ENCODE measurements at regions not wholly inside any gene's neighbourhood (a gene's known extent, or its start where the extent isn't known, plus 50 kb on each side); places are given as distances from the start of the nearest gene placed in this dataset.

- TF ChIP-seq JUN (IDR thresholded peaks at IDR 0.05) (no peak), REST (IDR thresholded peaks at IDR 0.05) (no peak), EP300 (IDR thresholded peaks at IDR 0.05) (no peak), POLR2A (IDR thresholded peaks at IDR 0.05; ENCODE audit: low read length) (no peak), RCOR1 (IDR thresholded peaks at IDR 0.05; ENCODE audit: low read depth, low read length) (no peak), SMC3 (IDR thresholded peaks at IDR 0.05) (no peak)
- TF ChIP-seq, protein P1, sequence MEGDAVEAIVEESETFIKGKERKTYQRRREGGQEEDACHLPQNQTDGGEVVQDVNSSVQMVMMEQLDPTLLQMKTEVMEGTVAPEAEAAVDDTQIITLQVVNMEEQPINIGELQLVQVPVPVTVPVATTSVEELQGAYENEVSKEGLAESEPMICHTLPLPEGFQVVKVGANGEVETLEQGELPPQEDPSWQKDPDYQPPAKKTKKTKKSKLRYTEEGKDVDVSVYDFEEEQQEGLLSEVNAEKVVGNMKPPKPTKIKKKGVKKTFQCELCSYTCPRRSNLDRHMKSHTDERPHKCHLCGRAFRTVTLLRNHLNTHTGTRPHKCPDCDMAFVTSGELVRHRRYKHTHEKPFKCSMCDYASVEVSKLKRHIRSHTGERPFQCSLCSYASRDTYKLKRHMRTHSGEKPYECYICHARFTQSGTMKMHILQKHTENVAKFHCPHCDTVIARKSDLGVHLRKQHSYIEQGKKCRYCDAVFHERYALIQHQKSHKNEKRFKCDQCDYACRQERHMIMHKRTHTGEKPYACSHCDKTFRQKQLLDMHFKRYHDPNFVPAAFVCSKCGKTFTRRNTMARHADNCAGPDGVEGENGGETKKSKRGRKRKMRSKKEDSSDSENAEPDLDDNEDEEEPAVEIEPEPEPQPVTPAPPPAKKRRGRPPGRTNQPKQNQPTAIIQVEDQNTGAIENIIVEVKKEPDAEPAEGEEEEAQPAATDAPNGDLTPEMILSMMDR (IDR thresholded peaks at IDR 0.05) = no peak
Measured at GRCh38 chr10:44009891-44010632, 361.4 kb upstream of the ZNF32 start.
